ENCODE measurements at regions not wholly inside any gene's neighbourhood (a gene's known extent, or its start where the extent isn't known, plus 50 kb on each side); places are given as distances from the start of the nearest gene placed in this dataset.

DNA sequence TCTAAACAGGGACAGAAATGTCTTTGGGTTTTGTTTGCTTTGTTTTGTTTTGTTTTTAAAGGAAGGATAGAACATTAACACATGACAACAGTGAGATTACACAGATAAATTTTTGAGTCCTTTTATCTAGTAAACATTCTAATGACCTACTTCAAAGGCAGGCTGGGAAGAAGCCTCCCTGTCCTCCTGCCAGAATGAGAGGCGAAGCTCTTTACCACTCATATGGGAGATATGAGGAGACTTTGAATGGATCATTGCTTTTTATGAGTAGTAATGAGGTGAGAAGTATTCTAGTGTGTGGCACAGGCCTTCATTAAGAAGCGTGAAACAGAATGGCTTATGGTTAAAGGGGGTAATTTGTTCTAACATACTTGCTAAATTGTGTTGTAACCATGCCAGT lies 172.0 kb downstream of the FBXO8 start:
- no peaks in the 10 kb centered on the region for H3K36me3 ChIP-seq (replicated peaks)
- no peak overlapping the region for H3K4me3 ChIP-seq (ENCODE audit: low read depth, low read length)
- in situ Hi-C loops (cut with HindIII; ENCODE audit: low pct_ligation_motif_present, low sequenced_read_pairs) = no loop called here
- TF ChIP-seq, protein P1, sequence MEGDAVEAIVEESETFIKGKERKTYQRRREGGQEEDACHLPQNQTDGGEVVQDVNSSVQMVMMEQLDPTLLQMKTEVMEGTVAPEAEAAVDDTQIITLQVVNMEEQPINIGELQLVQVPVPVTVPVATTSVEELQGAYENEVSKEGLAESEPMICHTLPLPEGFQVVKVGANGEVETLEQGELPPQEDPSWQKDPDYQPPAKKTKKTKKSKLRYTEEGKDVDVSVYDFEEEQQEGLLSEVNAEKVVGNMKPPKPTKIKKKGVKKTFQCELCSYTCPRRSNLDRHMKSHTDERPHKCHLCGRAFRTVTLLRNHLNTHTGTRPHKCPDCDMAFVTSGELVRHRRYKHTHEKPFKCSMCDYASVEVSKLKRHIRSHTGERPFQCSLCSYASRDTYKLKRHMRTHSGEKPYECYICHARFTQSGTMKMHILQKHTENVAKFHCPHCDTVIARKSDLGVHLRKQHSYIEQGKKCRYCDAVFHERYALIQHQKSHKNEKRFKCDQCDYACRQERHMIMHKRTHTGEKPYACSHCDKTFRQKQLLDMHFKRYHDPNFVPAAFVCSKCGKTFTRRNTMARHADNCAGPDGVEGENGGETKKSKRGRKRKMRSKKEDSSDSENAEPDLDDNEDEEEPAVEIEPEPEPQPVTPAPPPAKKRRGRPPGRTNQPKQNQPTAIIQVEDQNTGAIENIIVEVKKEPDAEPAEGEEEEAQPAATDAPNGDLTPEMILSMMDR (IDR thresholded peaks at IDR 0.05; ENCODE audit: low read depth, low read length, missing control alignments) = no peak
- DNase-seq = no peak
- no peak overlapping the region for H3K27ac ChIP-seq
- H3K27me3 ChIP-seq (replicated peaks) = no peaks in the 10 kb centered on the region

DNA sequence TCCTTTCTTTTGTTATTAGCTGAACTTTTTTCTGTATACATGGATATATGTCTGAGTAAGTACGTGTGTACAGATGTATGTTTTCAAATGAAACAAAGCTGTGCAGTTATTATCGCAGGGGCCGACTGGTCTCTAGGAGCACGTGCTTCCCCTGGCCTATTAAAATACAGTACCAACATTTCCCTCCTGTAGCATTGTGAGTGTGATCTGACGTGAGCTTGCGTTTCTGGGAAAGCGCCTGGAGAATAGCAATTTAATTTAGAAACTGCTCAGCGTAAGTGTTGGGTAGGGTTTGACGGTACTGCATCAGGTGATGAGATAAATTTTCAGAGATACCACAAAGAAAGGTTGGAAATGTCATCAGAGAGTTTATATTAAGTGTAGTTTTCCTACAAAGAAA lies 173.3 kb downstream of the FBXO8 start:
- Histone ChIP-seq H3K36me3 (replicated peaks) (no peaks in the 10 kb centered on the region), H3K27ac (no peak overlapping the region), H3K4me3 (ENCODE audit: low read depth, low read length) (no peak overlapping the region), H3K27me3 (replicated peaks) (no peaks in the 10 kb centered on the region)
- in situ Hi-C loops (cut with HindIII; ENCODE audit: low pct_ligation_motif_present, low sequenced_read_pairs) = no loop called here
- DNase-seq = no peak
- TF ChIP-seq, protein P1 (IDR thresholded peaks at IDR 0.05; ENCODE audit: low read depth, low read length, missing control alignments) = no peak

DNA sequence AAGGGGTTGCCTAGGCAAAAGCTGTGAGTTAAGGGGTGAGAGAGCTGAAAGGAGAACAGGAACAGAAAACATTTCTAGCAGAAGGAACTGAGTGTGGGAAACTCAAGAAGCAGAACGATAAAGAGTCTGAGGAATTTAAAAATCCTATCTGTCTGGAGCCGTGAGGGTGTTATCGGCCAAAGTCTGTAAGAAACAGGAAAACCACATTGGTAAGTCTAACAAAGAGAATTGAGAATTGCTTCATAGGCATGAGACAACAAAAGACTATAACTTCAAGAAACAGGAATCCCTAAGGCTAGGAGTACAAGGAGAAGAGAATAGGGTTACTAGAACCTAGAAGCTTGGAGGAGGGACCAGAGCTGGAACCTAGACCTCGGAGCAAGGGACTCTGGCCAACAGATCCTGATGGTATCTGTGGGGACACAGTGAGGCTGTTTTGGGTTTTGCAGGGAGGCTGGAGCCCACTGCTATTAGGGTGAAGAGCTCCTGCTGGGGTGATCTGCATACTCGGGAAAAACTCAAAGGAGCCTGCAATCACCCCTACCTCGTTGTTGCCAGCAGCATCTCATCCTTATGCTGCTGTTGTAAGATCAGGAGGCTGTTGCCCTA lies 175.6 kb downstream of the FBXO8 start:
- no peak overlapping the region for H3K27ac ChIP-seq

DNA sequence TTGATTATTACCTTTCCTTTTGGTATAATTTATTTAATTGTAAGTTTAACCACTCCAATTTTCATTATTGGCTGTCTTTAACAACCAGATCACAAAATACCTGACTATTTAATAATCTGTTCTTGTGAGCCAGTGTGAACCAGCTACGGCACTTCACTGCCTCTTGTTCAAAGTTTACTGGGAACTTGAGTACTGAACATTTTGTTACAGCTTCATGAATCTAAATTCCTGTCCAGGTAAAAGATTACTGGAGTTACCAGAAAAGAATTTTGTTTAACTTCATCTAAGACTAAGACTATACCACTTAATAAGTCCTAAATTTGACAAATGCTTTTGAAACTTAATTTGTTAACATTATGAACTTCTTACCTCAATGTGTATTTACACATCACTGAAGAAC lies 178.3 kb downstream of the FBXO8 start:
- in situ Hi-C loops (cut with HindIII; ENCODE audit: low pct_ligation_motif_present, low sequenced_read_pairs) = no loop called here
- DNase-seq = no peak
- TF ChIP-seq, protein P1 (IDR thresholded peaks at IDR 0.05; ENCODE audit: low read depth, low read length, missing control alignments) = no peak
- no peak overlapping the region for H3K4me3 ChIP-seq (ENCODE audit: low read depth, low read length)
- no peak overlapping the region for H3K27ac ChIP-seq
- H3K27me3 ChIP-seq (replicated peaks) = no peaks in the 10 kb centered on the region
- H3K36me3 ChIP-seq (replicated peaks) = no peaks in the 10 kb centered on the region

More for the DNA sequence above, 175.6 kb downstream of the FBXO8 start:
- Histone ChIP-seq H3K4me3 (ENCODE audit: low read depth, low read length) (no peak overlapping the region), H3K36me3 (replicated peaks) (no peaks in the 10 kb centered on the region), H3K27me3 (replicated peaks) (no peaks in the 10 kb centered on the region)
- DNase-seq = no peak
- TF ChIP-seq, protein P1 (IDR thresholded peaks at IDR 0.05; ENCODE audit: low read depth, low read length, missing control alignments) = no peak
- in situ Hi-C loops (cut with HindIII; ENCODE audit: low pct_ligation_motif_present, low sequenced_read_pairs) = no loop called here

DNA sequence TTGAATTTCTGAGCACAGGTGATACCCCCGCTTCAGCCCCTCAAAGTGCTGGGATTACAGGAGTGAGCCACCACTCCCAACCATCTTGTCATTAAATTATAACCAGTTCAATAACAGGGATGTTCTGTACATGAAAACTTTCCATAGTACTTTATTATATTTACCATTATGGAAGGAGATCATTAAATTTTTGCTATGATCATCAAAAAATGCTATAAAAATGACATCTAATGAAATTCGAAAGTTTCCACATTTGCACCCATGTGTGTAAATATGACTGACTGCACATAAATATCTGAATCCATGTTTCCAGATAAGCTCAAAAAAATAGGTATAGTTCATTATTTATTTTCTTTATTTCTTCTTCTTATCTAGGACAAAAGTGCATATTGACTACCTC lies 182.6 kb downstream of the FBXO8 start:
- TF ChIP-seq, protein P1 (IDR thresholded peaks at IDR 0.05; ENCODE audit: low read depth, low read length, missing control alignments) = no peak
- H3K36me3 ChIP-seq (replicated peaks) = no peaks in the 10 kb centered on the region
- in situ Hi-C loops (cut with HindIII; ENCODE audit: low pct_ligation_motif_present, low sequenced_read_pairs) = no loop called here
- no peak overlapping the region for H3K27ac ChIP-seq
- no peaks in the 10 kb centered on the region for H3K27me3 ChIP-seq (replicated peaks)
- no peak overlapping the region for H3K4me3 ChIP-seq (ENCODE audit: low read depth, low read length)
- no peak for DNase-seq

DNA sequence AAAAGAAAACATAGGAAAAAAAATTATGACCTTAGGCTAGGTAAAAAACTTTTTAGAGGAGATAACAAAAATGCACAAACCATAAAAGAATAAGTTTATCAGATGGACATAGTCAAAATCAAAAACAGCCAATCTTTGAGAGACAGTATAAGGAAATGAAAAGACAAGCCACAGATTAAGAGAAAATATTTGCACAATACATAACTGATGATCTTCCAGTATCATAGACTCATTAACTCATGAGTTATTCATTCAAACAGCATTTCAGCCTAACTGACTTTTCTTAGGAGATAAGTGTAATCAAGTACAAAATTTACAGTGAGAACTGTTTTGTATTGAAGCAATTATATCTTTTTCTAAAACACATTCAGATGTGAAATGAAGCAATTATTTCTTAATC lies 183.8 kb downstream of the FBXO8 start:
- TF ChIP-seq, protein P1 (IDR thresholded peaks at IDR 0.05; ENCODE audit: low read depth, low read length, missing control alignments) = no peak

More for the DNA sequence above, 183.8 kb downstream of the FBXO8 start:
- in situ Hi-C loops (cut with HindIII; ENCODE audit: low pct_ligation_motif_present, low sequenced_read_pairs) = no loop called here
- no peak overlapping the region for H3K27ac ChIP-seq
- no peak for DNase-seq
- no peak overlapping the region for H3K4me3 ChIP-seq (ENCODE audit: low read depth, low read length)
- H3K27me3 ChIP-seq (replicated peaks) = no peaks in the 10 kb centered on the region
- H3K36me3 ChIP-seq (replicated peaks) = no peaks in the 10 kb centered on the region

All from brain microvascular endothelial cell (primary cell).